ENCODE measurements at regions not wholly inside any gene's neighbourhood (a gene's known extent, or its start where the extent isn't known, plus 50 kb on each side); places are given as distances from the start of the nearest gene placed in this dataset.

- no peak overlapping the region for H3K27ac ChIP-seq
- TF ChIP-seq CTCF (IDR thresholded peaks at IDR 0.05) (no peak), ZFX (IDR thresholded peaks at IDR 0.05; ENCODE audit: borderline replicate concordance) (no peak)
Measured at GRCh38 chr2:6025391-6025790, 333.2 kb downstream of the SOX11 start.

GRCh38 chr2:6027066-6027465, 334.9 kb downstream of the SOX11 start:
- no peak for TF ChIP-seq CTCF (IDR thresholded peaks at IDR 0.05)
- TF ChIP-seq ZFX (IDR thresholded peaks at IDR 0.05; ENCODE audit: borderline replicate concordance) = no peak
- H3K27ac ChIP-seq = no peak overlapping the region

GRCh38 chr2:6031200-6031867, 339.1 kb downstream of the SOX11 start:
- TF ChIP-seq CTCF (IDR thresholded peaks at IDR 0.05) (no peak), ZFX (IDR thresholded peaks at IDR 0.05; ENCODE audit: borderline replicate concordance) (no peak)
- no peak overlapping the region for H3K27ac ChIP-seq

- TF ChIP-seq ZFX (IDR thresholded peaks at IDR 0.05; ENCODE audit: borderline replicate concordance) = no peak
- TF ChIP-seq CTCF (IDR thresholded peaks at IDR 0.05) = no peak
- no peak overlapping the region for H3K27ac ChIP-seq
Measured at GRCh38 chr2:6036211-6036610, 344.0 kb downstream of the SOX11 start.

GRCh38 chr2:6043238-6043637, 351.1 kb downstream of the SOX11 start:
- no peak overlapping the region for H3K27ac ChIP-seq
- TF ChIP-seq CTCF (IDR thresholded peaks at IDR 0.05) (no peak), ZFX (IDR thresholded peaks at IDR 0.05; ENCODE audit: borderline replicate concordance) (no peak)

GRCh38 chr2:6052649-6053048, 360.5 kb downstream of the SOX11 start:
- no peak for TF ChIP-seq ZFX (IDR thresholded peaks at IDR 0.05; ENCODE audit: borderline replicate concordance)
- no peak for TF ChIP-seq CTCF (IDR thresholded peaks at IDR 0.05)
- H3K27ac ChIP-seq = no peak overlapping the region

- no peak overlapping the region for H3K27ac ChIP-seq
- TF ChIP-seq CTCF (IDR thresholded peaks at IDR 0.05) (no peak), ZFX (IDR thresholded peaks at IDR 0.05; ENCODE audit: borderline replicate concordance) (no peak)
Measured at GRCh38 chr2:6053743-6054142, 361.6 kb downstream of the SOX11 start.

Data from 22Rv1 (cell line).